COLO668 (cell line): ENCODE measurements at regions not wholly inside any gene's neighbourhood (a gene's known extent, or its start where the extent isn't known, plus 50 kb on each side); places are given as distances from the start of the nearest gene placed in this dataset.

Experiments
- DNase-seq: peaks from one replicate; lab custom pipeline; 2025; ENCODE audit not compliant: unreplicated experiment; lab: John Stamatoyannopoulos, UW

DNA sequence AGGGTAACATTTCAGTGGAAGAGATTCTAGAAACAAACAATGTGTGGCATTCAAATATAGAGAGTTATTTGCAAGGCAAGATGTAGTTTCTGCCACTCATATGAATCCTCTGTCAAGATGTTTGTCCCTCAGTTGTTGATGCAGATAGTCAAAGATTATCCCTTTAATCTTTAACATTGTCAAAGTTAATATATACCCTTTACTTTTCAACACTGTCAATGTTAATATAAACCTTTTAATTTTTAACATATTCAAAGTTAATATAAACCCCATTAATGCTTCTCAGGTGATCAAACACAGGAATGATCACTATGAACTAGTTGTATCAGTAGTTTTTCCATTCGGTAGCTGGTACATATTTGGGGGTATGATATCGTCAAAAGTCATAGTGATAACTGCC, 51.9 kb upstream of the PICALM start:
- DNase-seq: no peak

- no peak for DNase-seq
Observed at GRCh38 chr11:86119906-86120305, 51.0 kb upstream of the PICALM start.

DNA sequence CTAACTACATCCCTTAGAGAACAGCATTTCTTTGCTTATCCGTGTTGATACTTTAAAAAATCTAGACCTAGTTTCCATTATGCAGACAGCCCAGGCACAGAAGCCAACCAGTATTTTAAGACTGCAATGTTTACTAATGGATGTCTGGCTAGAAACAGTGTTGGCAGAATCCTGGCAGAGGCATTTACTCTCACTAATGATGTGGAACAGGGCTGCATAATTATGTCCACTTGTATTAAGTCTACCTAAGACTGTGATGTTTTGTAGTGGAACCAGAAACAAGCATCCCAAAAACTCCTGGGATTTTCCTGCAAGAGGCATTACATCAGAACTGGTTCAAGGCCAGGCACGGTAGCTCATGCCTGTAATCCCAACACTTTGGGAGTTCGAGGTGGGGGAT, 50.2 kb upstream of the PICALM start:
- DNase-seq: no peak
